OCI-LY3 (cell line): ENCODE measurements at regions not wholly inside any gene's neighbourhood (a gene's known extent, or its start where the extent isn't known, plus 50 kb on each side); places are given as distances from the start of the nearest gene placed in this dataset.

ENCODE experiments used
- H2AFZ ChIP-seq: fragments of 200-600, 300-600 bp; shearing (Covaris generic); 2 replicates; pipeline ENCODE4 v1.6.0; 2014; ENCODE audit warnings: antibody characterized with exemption, low read depth, low read length
- H3K27ac ChIP-seq: fragments of 200-600, 300-600 bp; sonication (generic); 2 replicates; pipeline ENCODE4 v1.5.1; 2014; ENCODE audit warnings: mild to moderate bottlenecking, low read length, moderate library complexity, mixed read lengths
- H3K27me3 ChIP-seq: fragments of 200-600, 300-600 bp; sonication (generic); 2 replicates; pipeline ENCODE4 v1.6.1; 2014; ENCODE audit warnings: low read depth, low read length, mixed read lengths
- H3K36me3 ChIP-seq: fragments of 200-600, 300-600 bp; sonication (generic); replicated peaks from 2 replicates; pipeline ENCODE3; 2014; ENCODE audit warnings: low read depth, low read length, mixed read lengths
- H3K4me1 ChIP-seq: fragments of 300-600, 200-600 bp; sonication (generic); 2 replicates; pipeline ENCODE4 v1.6.1; 2014; ENCODE audit warnings: low read length, mixed read lengths
- H3K4me2 ChIP-seq: fragments of 200-600, 300-600 bp; sonication (generic); 2 replicates; pipeline ENCODE4 v1.6.1; 2014; ENCODE audit warnings: low read length, mixed read lengths
- H3K4me3 ChIP-seq: fragments of 300-600, 200-600 bp; sonication (generic); 2 replicates; pipeline ENCODE4 v1.5.1; 2014; ENCODE audit warnings: antibody characterized with exemption, mild to moderate bottlenecking, low read length, moderate library complexity
- H3K79me2 ChIP-seq: fragments of 300-600, 200-600 bp; shearing (Covaris generic); 2 replicates; pipeline ENCODE4 v1.6.1; 2014; ENCODE audit warnings: mild to moderate bottlenecking, low read length, mixed read lengths
- H3K9ac ChIP-seq: fragments of 300-600, 200-600 bp; shearing (Covaris generic); 2 replicates; pipeline ENCODE4 v1.6.0; 2014; ENCODE audit warnings: mild to moderate bottlenecking, low read length, moderate library complexity
- H3K9me3 ChIP-seq: fragments of 200-600, 300-600 bp; shearing (Covaris generic); 2 replicates; pipeline ENCODE4 v1.6.1; 2014; ENCODE audit warnings: low read length, mixed read lengths; ENCODE audit not compliant: insufficient read depth
- H4K20me1 ChIP-seq: fragments of 200-600, 300-600 bp; sonication (generic); 2 replicates; pipeline ENCODE4 v1.6.1; 2016; ENCODE audit warnings: low read length, mixed read lengths; ENCODE audit not compliant: insufficient read depth
- CTCF ChIP-seq: fragments of 200-600, 300-600 bp; sonication (generic); IDR thresholded peaks from 2 replicates; pipeline ENCODE4 v1.5.1; 2014; ENCODE audit warnings: antibody characterized with exemption, low read length, low read depth
- EZH2phosphoT487 ChIP-seq: fragments of 200-600 bp; shearing (Covaris generic); IDR thresholded peaks from 2 replicates; pipeline ENCODE4 v1.6.1; 2018; ENCODE audit warnings: antibody characterized with exemption, mixed run types, low read depth

- Histone ChIP-seq H4K20me1 (no peaks in the 10 kb centered on the region), H3K4me3 (no peak overlapping the region), H3K27ac (no peak overlapping the region), H3K27me3 (no peaks in the 10 kb centered on the region), H3K4me1 (no peaks in the 10 kb centered on the region), H2AFZ (no peak overlapping the region), H3K4me2 (no peak overlapping the region), H3K36me3 (no peaks in the 10 kb centered on the region), H3K79me2 (no peaks in the 10 kb centered on the region), H3K9ac (no peak overlapping the region), H3K9me3 (no peaks in the 10 kb centered on the region)
- no peak for TF ChIP-seq EZH2phosphoT487
- TF ChIP-seq CTCF: no peak
Measured at GRCh38 chr5:71810023-71810422, 90.9 kb downstream of the CARTPT start.

- H3K4me3 ChIP-seq: no peak overlapping the region
- no peak overlapping the region for H2AFZ ChIP-seq
- no peak overlapping the region for H3K9ac ChIP-seq
- no peaks in the 10 kb centered on the region for H3K79me2 ChIP-seq
- H3K27me3 ChIP-seq: no peaks in the 10 kb centered on the region
- H3K4me1 ChIP-seq: no peaks in the 10 kb centered on the region
- no peaks in the 10 kb centered on the region for H4K20me1 ChIP-seq
- no peak overlapping the region for H3K27ac ChIP-seq
- TF ChIP-seq EZH2phosphoT487: no peak
- no peak for TF ChIP-seq CTCF
- H3K4me2 ChIP-seq: no peak overlapping the region
- H3K36me3 ChIP-seq: no peaks in the 10 kb centered on the region
- no peaks in the 10 kb centered on the region for H3K9me3 ChIP-seq
Measured at GRCh38 chr5:71810471-71811195, 91.6 kb downstream of the CARTPT start.

- Histone ChIP-seq H3K79me2 (no peaks in the 10 kb centered on the region), H3K4me2 (no peak overlapping the region), H2AFZ (no peak overlapping the region), H3K27me3 (no peaks in the 10 kb centered on the region), H3K27ac (no peak overlapping the region), H3K9me3 (no peaks in the 10 kb centered on the region), H3K4me1 (no peaks in the 10 kb centered on the region), H3K4me3 (no peak overlapping the region), H3K9ac (no peak overlapping the region), H4K20me1 (no peaks in the 10 kb centered on the region), H3K36me3 (no peaks in the 10 kb centered on the region)
- TF ChIP-seq EZH2phosphoT487: no peak
- no peak for TF ChIP-seq CTCF
Measured at GRCh38 chr5:71811779-71812178, 92.7 kb downstream of the CARTPT start.

GRCh38 chr5:71816307-71816706 is 97.2 kb downstream of the CARTPT start:
- Histone ChIP-seq H3K79me2 (no peaks in the 10 kb centered on the region), H3K4me2 (no peak overlapping the region), H3K4me1 (no peaks in the 10 kb centered on the region), H2AFZ (no peak overlapping the region), H3K27me3 (no peaks in the 10 kb centered on the region), H3K4me3 (no peak overlapping the region), H3K36me3 (no peaks in the 10 kb centered on the region), H4K20me1 (no peaks in the 10 kb centered on the region), H3K9ac (no peak overlapping the region), H3K9me3 (no peaks in the 10 kb centered on the region), H3K27ac (no peak overlapping the region)
- TF ChIP-seq EZH2phosphoT487 (no peak), CTCF (no peak)
